HL-60 (cell line): ENCODE measurements at regions not wholly inside any gene's neighbourhood (a gene's known extent, or its start where the extent isn't known, plus 50 kb on each side); places are given as distances from the start of the nearest gene placed in this dataset.

Experiments
- DNase-seq, 2 experiments: peaks; one replicate each; pipeline ENCODE4 v3.0.0-alpha.2; 2010 to 2020; ENCODE audit warnings: low read depth in 1 of 2, low spot score in 1 of 2
- H3K27ac ChIP-seq: fragments of 250-450 bp; sonication (Bioruptor Pico); replicated peaks from 2 replicates; pipeline ENCODE4 v1.5.1; 2020; ENCODE audit warnings: mild to moderate bottlenecking, moderate library complexity
- H3K27me3 ChIP-seq: fragments of 250-450 bp; sonication (Bioruptor Pico); 2 replicates; pipeline ENCODE4 v1.5.1; 2021; ENCODE audit warnings: mild to moderate bottlenecking, moderate library complexity; ENCODE audit not compliant: insufficient read depth, poor library complexity, severe bottlenecking
- H3K4me3 ChIP-seq: replicated peaks from 2 replicates; pipeline ENCODE4 v1.5.1; 2011; ENCODE audit warnings: mild to moderate bottlenecking, control low read depth, low read length; ENCODE audit not compliant: insufficient read depth
- CTCF ChIP-seq: IDR thresholded peaks from one replicate; pipeline ENCODE4 v1.5.1; 2011; ENCODE audit warnings: low read length, control low read depth, inconsistent platforms; ENCODE audit not compliant: insufficient read depth
- GABPA ChIP-seq: IDR thresholded peaks from 2 replicates; pipeline ENCODE4 v1.6.1; 2012; ENCODE audit warnings: low read depth
- POLR2AphosphoS5 ChIP-seq: IDR thresholded peaks from 2 replicates; pipeline ENCODE4 v1.6.1; 2012; ENCODE audit warnings: low read depth
- REST ChIP-seq: IDR thresholded peaks from 2 replicates; pipeline ENCODE4 v1.6.1; 2012; ENCODE audit warnings: low read depth; ENCODE audit not compliant: insufficient replicate concordance
- SPI1 ChIP-seq: IDR thresholded peaks from 2 replicates; pipeline ENCODE4 v1.6.1; 2012; ENCODE audit warnings: low read depth, mild to moderate bottlenecking, borderline replicate concordance

GRCh38 chr13:44132710-44133109 is 240.9 kb upstream of the SERP2 start:
- peaks cover 3% of the 10 kb centered on the region for H3K27me3 ChIP-seq
- DNase-seq, result no peak
- no peak for TF ChIP-seq CTCF
- TF ChIP-seq SPI1, result no peak
- TF ChIP-seq GABPA, result no peak
- TF ChIP-seq POLR2AphosphoS5, result no peak
- no peak for TF ChIP-seq REST
- no peak overlapping the region for H3K4me3 ChIP-seq
- no peak overlapping the region for H3K27ac ChIP-seq

GRCh38 chr13:44133626-44134025 is 240.0 kb upstream of the SERP2 start:
- TF ChIP-seq GABPA (no peak), SPI1 (no peak), POLR2AphosphoS5 (no peak), CTCF (no peak), REST (no peak)
- DNase-seq, result no peak
- Histone ChIP-seq H3K27me3 (no peaks in the 10 kb centered on the region), H3K4me3 (no peak overlapping the region), H3K27ac (no peak overlapping the region)

- DNase-seq, result no peak
- Histone ChIP-seq H3K4me3 (no peak overlapping the region), H3K27ac (no peak overlapping the region), H3K27me3 (no peaks in the 10 kb centered on the region)
- TF ChIP-seq CTCF (no peak), GABPA (no peak), SPI1 (no peak), REST (no peak), POLR2AphosphoS5 (no peak)
These were observed 238.1 kb upstream of the SERP2 start for GRCh38 chr13:44135566-44135965.
